ENCODE measurements at regions not wholly inside any gene's neighbourhood (a gene's known extent, or its start where the extent isn't known, plus 50 kb on each side); places are given as distances from the start of the nearest gene placed in this dataset.

DNA sequence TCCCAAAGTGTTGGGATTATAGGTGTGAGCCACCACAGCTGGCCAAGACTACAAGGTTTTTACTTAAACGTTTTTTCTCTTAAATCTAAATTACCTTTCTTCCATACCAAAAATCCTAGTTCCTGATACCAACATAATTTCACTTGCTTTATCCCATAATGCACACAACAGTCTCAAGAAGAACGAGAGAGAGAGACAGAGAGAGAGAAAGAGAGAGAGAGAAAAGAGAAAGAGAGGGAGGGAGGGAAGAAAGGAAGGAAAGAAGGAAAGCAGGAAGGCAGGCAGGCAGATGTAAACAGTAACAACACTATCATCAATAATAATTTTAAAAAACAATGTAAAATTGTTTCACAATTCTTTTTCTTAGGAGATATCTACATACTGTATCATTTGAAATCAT lies 118.4 kb downstream of the BTG1 start:
- TF ChIP-seq POLR2A (IDR thresholded peaks at IDR 0.05) (no peak), POLR2AphosphoS5 (IDR thresholded peaks at IDR 0.05) (no peak)
- TF ChIP-seq, protein P1, sequence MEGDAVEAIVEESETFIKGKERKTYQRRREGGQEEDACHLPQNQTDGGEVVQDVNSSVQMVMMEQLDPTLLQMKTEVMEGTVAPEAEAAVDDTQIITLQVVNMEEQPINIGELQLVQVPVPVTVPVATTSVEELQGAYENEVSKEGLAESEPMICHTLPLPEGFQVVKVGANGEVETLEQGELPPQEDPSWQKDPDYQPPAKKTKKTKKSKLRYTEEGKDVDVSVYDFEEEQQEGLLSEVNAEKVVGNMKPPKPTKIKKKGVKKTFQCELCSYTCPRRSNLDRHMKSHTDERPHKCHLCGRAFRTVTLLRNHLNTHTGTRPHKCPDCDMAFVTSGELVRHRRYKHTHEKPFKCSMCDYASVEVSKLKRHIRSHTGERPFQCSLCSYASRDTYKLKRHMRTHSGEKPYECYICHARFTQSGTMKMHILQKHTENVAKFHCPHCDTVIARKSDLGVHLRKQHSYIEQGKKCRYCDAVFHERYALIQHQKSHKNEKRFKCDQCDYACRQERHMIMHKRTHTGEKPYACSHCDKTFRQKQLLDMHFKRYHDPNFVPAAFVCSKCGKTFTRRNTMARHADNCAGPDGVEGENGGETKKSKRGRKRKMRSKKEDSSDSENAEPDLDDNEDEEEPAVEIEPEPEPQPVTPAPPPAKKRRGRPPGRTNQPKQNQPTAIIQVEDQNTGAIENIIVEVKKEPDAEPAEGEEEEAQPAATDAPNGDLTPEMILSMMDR (IDR thresholded peaks at IDR 0.05 in 8 of 11, conservative IDR thresholded peaks at IDR 0.05 in 3 of 11): no peak
